Activated CD4-positive, alpha-beta T cell treated with anti-CD3 and anti-CD28 coated beads, Interleukin-2, amount 50 U/mL, for 1 hour (primary cell): ENCODE measurements at regions not wholly inside any gene's neighbourhood (a gene's known extent, or its start where the extent isn't known, plus 50 kb on each side); places are given as distances from the start of the nearest gene placed in this dataset.

Source experiments
- DNase-seq: peaks from one replicate; pipeline ENCODE4 v3.0.0-alpha.2; 2020

GRCh38 chr10:69684020-69684980 lies 54.3 kb downstream of the FAM241B start:
- DNase-seq, result no peak

GRCh38 chr10:69684981-69685353 lies 54.9 kb downstream of the FAM241B start:
- no peak for DNase-seq

GRCh38 chr10:69685426-69685801 lies 55.4 kb downstream of the FAM241B start:
- DNase-seq, result no peak

GRCh38 chr10:69685802-69686585 lies 55.9 kb downstream of the FAM241B start:
- no peak for DNase-seq

DNA sequence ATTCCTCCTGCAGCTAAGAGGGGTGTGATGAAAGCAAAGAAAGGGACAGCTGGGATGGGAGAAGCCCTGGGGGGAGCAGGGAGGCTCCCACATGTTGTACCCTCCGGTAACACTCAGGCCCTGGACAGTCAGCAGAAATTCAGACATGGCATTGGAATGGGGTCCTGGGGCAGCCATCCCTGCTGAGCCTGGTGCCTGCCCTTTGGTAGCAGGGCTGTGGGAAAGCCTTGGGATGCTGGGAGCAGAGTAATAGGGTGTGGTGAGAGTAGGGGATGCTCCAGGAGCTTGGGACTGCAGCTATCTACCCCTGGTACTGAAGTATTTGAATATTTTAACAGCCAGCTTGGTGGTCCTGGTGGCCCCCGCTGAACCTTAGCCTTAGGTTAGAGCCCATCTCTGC lies 56.8 kb downstream of the FAM241B start:
- no peak for DNase-seq

DNA sequence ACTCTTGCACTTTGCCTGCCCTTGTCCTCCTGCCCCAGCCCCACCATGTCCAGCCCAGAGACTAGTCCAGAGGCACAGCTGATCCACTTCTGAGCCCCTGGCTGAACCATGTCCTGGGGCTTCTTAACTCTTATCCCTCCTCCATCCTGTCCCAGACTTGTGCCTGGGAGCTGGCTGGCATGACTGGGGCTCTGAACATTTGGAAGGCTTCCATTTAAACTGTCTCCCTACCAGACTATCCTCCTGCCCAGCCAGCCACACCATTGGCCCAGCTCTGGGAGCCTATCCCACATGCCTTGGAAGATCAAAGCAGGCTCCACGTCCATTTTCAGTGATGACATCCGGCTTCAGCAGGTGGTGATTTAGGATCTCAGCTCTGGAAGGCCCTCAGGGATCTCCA lies 57.4 kb downstream of the FAM241B start:
- DNase-seq, result no peak

DNA sequence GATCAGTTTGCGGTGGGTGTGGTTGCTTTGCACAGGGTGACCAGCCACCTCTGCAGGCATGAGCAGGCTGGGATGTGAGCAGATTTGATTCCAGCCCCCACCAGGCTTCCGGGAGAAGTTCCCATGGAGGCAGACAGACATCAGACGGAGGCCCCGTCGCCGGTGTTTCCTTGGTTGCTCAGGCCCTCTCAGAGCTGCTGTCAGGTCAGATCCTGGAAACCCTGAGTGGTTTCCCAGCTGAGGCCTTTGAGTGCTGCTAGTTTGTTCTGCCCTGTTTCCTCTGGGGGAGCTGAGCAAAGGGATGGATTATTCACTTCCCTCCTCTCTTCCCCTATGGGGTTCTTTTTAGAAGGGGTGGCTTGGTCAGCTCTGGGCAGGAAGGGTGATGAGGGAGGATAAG lies 62.2 kb downstream of the FAM241B start:
- DNase-seq, result no peak

GRCh38 chr10:69692891-69693290 lies 62.8 kb downstream of the FAM241B start:
- no peak for DNase-seq

GRCh38 chr10:69693886-69694285 lies 63.8 kb downstream of the FAM241B start:
- DNase-seq, result no peak

DNA sequence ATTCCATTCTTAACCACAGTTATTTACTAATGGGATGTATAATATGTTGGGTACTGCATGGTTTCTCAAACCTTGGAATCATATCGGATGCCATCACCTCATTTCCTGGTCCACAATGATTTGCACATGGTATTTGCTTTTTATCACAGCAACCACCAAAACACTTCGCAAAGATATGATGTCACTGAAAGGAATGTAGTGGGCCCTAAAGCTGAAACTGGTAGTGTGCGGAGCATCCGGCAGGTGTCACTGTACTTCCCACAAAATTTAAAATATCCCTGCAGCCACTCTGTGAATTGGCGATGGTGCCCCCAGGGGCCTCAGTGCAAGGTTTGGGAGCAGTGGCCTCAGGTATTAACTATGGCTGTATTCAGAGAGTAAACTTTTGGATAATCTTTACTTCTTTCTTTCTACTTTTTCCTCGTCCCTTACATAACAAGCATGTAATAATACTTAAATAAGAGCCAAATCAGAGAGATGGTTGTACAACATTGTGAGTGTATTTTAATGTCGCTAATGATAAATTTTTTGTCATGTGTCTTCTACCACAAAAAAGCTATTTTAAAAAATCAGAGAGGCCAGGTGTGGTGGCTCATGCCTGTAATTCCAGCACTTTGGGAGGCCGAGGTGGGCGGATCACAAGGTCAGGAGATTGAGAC lies 66.2 kb downstream of the FAM241B start:
- DNase-seq, result no peak

DNA sequence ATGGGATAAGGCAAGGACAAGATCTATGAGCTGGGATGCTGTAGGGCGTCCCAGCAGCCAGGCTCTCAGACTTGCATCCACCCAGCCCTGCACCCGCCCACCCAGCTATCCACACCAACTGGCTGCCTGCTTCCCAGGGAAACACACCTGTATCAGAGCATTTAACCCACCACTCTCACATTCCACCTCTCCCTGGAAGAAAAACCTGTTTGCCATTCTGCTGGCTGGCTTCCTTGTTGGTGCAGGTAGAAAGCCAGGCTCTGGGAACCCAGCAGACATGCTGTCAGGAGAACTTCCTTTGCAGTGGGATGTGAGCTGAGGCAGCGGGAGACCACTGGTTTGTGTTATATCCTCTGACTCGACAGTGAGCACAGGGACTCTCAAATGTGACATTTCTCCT lies 67.0 kb downstream of the FAM241B start:
- DNase-seq, result no peak

DNA sequence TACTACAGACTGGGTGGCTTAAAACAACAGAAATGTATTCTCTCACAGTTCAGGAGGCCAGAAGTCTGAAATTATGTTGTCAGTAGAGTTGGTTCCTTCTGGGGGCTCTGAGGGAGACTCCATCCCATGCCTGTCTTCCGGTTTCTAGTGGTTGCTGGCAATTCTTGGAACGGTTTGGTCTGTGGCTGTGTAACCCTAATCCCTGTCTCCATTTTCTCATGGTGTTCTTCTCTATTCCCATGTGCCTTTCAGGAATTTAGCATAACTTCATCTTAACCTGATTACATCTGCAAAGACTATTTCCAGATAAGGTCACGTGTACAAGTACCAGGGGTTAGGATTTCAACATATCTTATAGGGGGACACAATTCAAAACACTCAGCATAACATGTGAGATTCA lies 73.2 kb downstream of the FAM241B start:
- DNase-seq, result no peak

- DNase-seq, result no peak
Observed at GRCh38 chr10:69703766-69704630, 74.0 kb downstream of the FAM241B start.

GRCh38 chr10:69709366-69709941 lies 79.4 kb downstream of the FAM241B start:
- DNase-seq, result no peak

GRCh38 chr10:69710008-69710888 lies 80.2 kb downstream of the FAM241B start:
- DNase-seq, result no peak

GRCh38 chr10:69712342-69712741 lies 82.3 kb downstream of the FAM241B start:
- DNase-seq, result no peak

DNA sequence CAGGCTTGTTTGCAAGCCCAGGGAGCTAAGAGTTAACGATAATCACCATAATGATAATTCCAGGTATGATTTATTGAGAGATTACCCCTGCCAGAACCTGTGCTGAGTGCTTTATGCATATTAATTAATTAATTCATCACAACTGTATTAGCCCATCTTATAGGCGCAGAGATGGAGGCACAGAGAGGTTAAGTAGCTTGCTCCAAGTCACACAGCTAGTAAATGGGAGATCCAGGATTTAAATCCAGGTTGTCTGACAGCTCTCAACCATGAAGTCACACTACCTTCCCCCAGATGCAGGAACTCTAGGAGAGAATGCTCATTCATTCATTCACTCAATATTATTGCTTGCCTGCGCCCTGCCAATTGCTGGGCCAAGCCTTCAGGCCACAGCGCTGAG lies 84.5 kb downstream of the FAM241B start:
- DNase-seq, result no peak

GRCh38 chr10:69715156-69715898 lies 85.3 kb downstream of the FAM241B start:
- DNase-seq, result no peak

GRCh38 chr10:69715899-69716606 lies 85.7 kb upstream of the COL13A1 start:
- no peak for DNase-seq
